ENCODE measurements at regions not wholly inside any gene's neighbourhood (a gene's known extent, or its start where the extent isn't known, plus 50 kb on each side); places are given as distances from the start of the nearest gene placed in this dataset.
"Not testable (repeated sequence)": the region's sequence is repeated elsewhere in the genome, so short reads cannot be mapped to it uniquely, and the experiment has no call there.

- no peak for DNase-seq (ENCODE audit: low read depth)
- H3K4me3 ChIP-seq (ENCODE audit: low read depth, low read length): no peak overlapping the region
- TF ChIP-seq CTCF (conservative IDR thresholded peaks at IDR 0.05; ENCODE audit: low read depth, low read length): no peak
These were observed 75.6 kb downstream of the LMO4 start for GRCh38 chr1:87404296-87404695.

- TF ChIP-seq CTCF (conservative IDR thresholded peaks at IDR 0.05; ENCODE audit: low read depth, low read length): no peak
- no peak overlapping the region for H3K4me3 ChIP-seq (ENCODE audit: low read depth, low read length)
- DNase-seq (ENCODE audit: low read depth): no peak
These were observed 80.1 kb downstream of the LMO4 start for GRCh38 chr1:87408665-87409248.

- no peak overlapping the region for H3K4me3 ChIP-seq (ENCODE audit: low read depth, low read length)
- no peak for DNase-seq (ENCODE audit: low read depth)
- TF ChIP-seq CTCF (conservative IDR thresholded peaks at IDR 0.05; ENCODE audit: low read depth, low read length): no peak
These were observed 82.2 kb downstream of the LMO4 start for GRCh38 chr1:87410776-87411480.

- not testable (repeated sequence) for DNase-seq (ENCODE audit: low read depth); H3K4me3 ChIP-seq (ENCODE audit: low read depth, low read length)
These were observed 85.2 kb downstream of the LMO4 start for GRCh38 chr1:87413846-87414245.

- no peak for DNase-seq (ENCODE audit: low read depth)
- no peak for TF ChIP-seq CTCF (conservative IDR thresholded peaks at IDR 0.05; ENCODE audit: low read depth, low read length)
- H3K4me3 ChIP-seq (ENCODE audit: low read depth, low read length): no peak overlapping the region
These were observed 89.4 kb downstream of the LMO4 start for GRCh38 chr1:87418048-87418447.

GRCh38 chr1:87421809-87422208, 93.1 kb downstream of the LMO4 start:
- no peak for DNase-seq (ENCODE audit: low read depth)
- no peak for TF ChIP-seq CTCF (conservative IDR thresholded peaks at IDR 0.05; ENCODE audit: low read depth, low read length)
- no peak overlapping the region for H3K4me3 ChIP-seq (ENCODE audit: low read depth, low read length)

GRCh38 chr1:87424541-87424940, 95.9 kb downstream of the LMO4 start:
- no peak overlapping the region for H3K4me3 ChIP-seq (ENCODE audit: low read depth, low read length)
- TF ChIP-seq CTCF (conservative IDR thresholded peaks at IDR 0.05; ENCODE audit: low read depth, low read length): no peak
- no peak for DNase-seq (ENCODE audit: low read depth)
